ENCODE measurements at regions not wholly inside any gene's neighbourhood (a gene's known extent, or its start where the extent isn't known, plus 50 kb on each side); places are given as distances from the start of the nearest gene placed in this dataset.
A peak's percentile ranks its signal among the peaks of the same experiment; 100 is the strongest.

- DNase-seq (ENCODE audit: low spot score) = no peak
These were observed 232.3 kb upstream of the PMFBP1 start for GRCh38 chr16:72404299-72404698.

- no peak for DNase-seq (ENCODE audit: low spot score)
These were observed 229.1 kb upstream of the PMFBP1 start for GRCh38 chr16:72401084-72401361.

- peak; percentile 44 for DNase-seq (ENCODE audit: low spot score)
These were observed 228.5 kb upstream of the PMFBP1 start for GRCh38 chr16:72400257-72401083.

- DNase-seq (ENCODE audit: low spot score) = no peak
These were observed 227.9 kb upstream of the PMFBP1 start for GRCh38 chr16:72399811-72400210.

GRCh38 chr16:72397876-72398275, 225.9 kb upstream of the PMFBP1 start:
- DNase-seq (ENCODE audit: low spot score) = no peak

- no peak for DNase-seq (ENCODE audit: low spot score)
These were observed 222.6 kb upstream of the PMFBP1 start for GRCh38 chr16:72394526-72394925.

- DNase-seq (ENCODE audit: low spot score) = no peak
These were observed 217.8 kb upstream of the PMFBP1 start for GRCh38 chr16:72389791-72390190.

- DNase-seq (ENCODE audit: low spot score) = no peak
These were observed 216.1 kb upstream of the PMFBP1 start for GRCh38 chr16:72388007-72388406.

GRCh38 chr16:72384651-72385050, 212.7 kb upstream of the PMFBP1 start:
- no peak for DNase-seq (ENCODE audit: low spot score)

GRCh38 chr16:72380283-72380682, 208.3 kb upstream of the PMFBP1 start:
- DNase-seq (ENCODE audit: low spot score) = no peak

- no peak for DNase-seq (ENCODE audit: low spot score)
These were observed 201.2 kb upstream of the PMFBP1 start for GRCh38 chr16:72373201-72373600.

- no peak for DNase-seq (ENCODE audit: low spot score)
These were observed 200.4 kb upstream of the PMFBP1 start for GRCh38 chr16:72372087-72373045.

- no peak for DNase-seq (ENCODE audit: low spot score)
These were observed 199.5 kb upstream of the PMFBP1 start for GRCh38 chr16:72371307-72372086.

- no peak for DNase-seq (ENCODE audit: low spot score)
These were observed 197.3 kb upstream of the PMFBP1 start for GRCh38 chr16:72369274-72369673.

- DNase-seq (ENCODE audit: low spot score) = no peak
These were observed 195.9 kb upstream of the PMFBP1 start for GRCh38 chr16:72367851-72368250.

GRCh38 chr16:72362973-72363372, 191.0 kb upstream of the PMFBP1 start:
- DNase-seq (ENCODE audit: low spot score) = no peak

GRCh38 chr16:72362476-72362875, 190.5 kb upstream of the PMFBP1 start:
- DNase-seq (ENCODE audit: low spot score) = no peak

GRCh38 chr16:72357910-72358309, 186.0 kb upstream of the PMFBP1 start:
- no peak for DNase-seq (ENCODE audit: low spot score)

GRCh38 chr16:72355561-72355960, 183.6 kb upstream of the PMFBP1 start:
- DNase-seq (ENCODE audit: low spot score) = no peak

GRCh38 chr16:72349719-72350118, 177.8 kb upstream of the PMFBP1 start:
- no peak for DNase-seq (ENCODE audit: low spot score)

GRCh38 chr16:72332926-72333325, 161.0 kb upstream of the PMFBP1 start:
- no peak for DNase-seq (ENCODE audit: low spot score)

- no peak for DNase-seq (ENCODE audit: low spot score)
These were observed 152.6 kb upstream of the PMFBP1 start for GRCh38 chr16:72324578-72324977.

Measured in AG08396 (cell line).